GM19239 (cell line): ENCODE measurements at regions not wholly inside any gene's neighbourhood (a gene's known extent, or its start where the extent isn't known, plus 50 kb on each side); places are given as distances from the start of the nearest gene placed in this dataset.
"Not testable (repeated sequence)": the region's sequence is repeated elsewhere in the genome, so short reads cannot be mapped to it uniquely, and the experiment has no call there.

ENCODE experiments used
- DNase-seq: peaks from one replicate; pipeline ENCODE4 v3.0.0; 2011; ENCODE audit warnings: low spot score; ENCODE audit not compliant: insufficient read length
- FAIRE-seq: peaks from 2 replicates; lab custom pipeline; 2011; peaks lifted over from hg19 to GRCh38; lab: Jason Lieb, UNC

DNA sequence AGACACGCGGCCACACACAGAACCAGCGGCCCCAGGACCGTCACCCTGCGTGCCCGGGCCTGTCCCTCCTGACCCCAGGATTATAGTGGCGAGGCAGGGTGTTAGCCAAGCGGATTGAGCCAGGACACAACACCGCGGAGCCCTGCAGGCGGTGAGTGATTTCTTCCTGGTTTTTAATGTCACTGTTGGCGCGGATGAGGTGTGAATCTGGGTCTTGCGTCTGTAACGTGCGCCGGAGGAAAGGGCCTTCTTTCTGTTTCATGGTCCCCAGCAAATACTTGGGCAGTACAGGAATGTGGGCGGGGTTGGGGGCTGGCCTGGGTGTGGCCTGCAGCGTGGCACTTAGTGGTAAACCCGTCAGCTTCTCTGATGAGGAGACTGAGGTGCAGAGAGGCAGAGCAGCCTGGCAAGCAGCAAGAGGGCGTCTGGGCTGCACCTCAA, 154.9 kb downstream of the NPIPB11 start:
- not testable (repeated sequence) for FAIRE-seq, DNase-seq

- DNase-seq, FAIRE-seq: not testable (repeated sequence)
Measured at GRCh38 chr16:29250923-29251434, 155.5 kb downstream of the NPIPB11 start.

GRCh38 chr16:29250469-29250868, 156.0 kb downstream of the NPIPB11 start:
- not testable (repeated sequence) for FAIRE-seq, DNase-seq

DNA sequence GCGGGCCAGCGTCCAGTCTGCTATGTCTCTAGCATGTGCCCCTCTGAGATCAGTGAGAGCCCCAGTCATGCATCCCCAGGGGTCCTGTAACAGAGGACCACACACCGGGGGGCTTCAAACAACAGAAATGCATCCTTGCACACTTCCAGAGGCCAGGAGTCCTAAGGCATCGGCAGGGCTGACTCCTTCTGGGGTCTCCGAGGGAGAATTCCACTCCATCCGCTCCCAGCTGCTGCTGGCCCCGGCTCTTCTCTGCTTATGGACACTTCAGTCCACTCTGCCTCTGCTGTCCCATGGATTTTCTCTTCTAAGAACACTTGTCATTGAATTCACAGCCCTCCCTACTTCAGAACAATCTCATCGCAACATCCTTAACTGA, 157.6 kb downstream of the NPIPB11 start:
- not testable (repeated sequence) for DNase-seq, FAIRE-seq

DNA sequence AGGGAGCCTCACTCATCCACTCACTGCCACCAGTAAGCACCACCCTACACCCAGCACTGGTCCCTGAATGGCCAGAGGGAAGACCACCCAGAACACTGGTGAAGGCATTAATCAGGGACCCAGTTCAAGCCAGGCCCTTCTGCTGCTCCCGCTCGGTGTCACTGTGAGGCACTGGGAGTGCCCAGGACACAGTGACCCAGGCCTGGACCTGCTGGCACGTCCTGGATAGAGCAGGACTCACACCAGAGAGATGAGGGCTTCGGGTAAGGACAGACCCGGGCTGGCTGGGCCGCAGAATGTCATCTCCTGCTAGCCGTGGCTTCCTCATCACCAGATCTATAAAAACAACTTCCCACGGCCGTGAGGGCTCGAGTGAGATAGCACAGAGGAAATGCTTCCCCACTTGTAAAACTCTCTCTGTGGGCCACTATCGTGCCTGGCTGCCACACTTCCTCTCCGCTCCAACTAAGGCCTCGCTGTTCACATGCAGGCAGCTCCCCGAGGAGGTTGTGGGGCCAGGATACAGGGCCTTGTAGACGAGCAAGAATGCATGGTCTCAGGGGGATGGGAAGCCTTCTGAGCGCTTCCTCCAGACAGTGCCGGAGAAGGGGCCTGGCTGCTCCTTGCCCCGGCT, 158.1 kb downstream of the NPIPB11 start:
- not testable (repeated sequence) for DNase-seq, FAIRE-seq

- FAIRE-seq, DNase-seq: not testable (repeated sequence)
Measured at GRCh38 chr16:29246091-29246490, 160.4 kb downstream of the NPIPB11 start.

GRCh38 chr16:29237971-29238370, 168.5 kb downstream of the NPIPB11 start:
- FAIRE-seq, result no peak

DNA sequence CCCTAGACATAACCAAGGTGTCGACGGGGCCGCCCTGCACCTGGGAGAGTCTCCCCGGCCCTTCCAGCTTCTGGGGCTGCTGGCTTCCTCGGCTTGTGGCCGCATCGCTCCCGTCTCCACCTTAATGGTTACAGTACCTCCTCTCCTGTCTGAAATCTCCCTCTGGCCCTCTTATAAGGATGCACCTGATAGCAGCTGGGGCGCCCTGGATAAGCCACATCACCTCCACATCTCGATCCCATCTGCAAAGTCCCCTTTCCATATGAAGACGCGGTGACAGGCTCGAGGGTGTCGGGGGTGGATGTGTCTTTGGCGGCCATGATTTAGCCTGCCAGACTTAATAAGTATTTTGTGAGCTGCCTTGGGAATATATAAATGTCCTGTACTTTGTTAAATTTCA, 169.0 kb downstream of the NPIPB11 start:
- not testable (repeated sequence) for FAIRE-seq

More at GRCh38 chr16:29237971-29238370, 168.5 kb downstream of the NPIPB11 start:
- no peak for DNase-seq

GRCh38 chr16:29237023-29237422, 169.5 kb downstream of the NPIPB11 start:
- not testable (repeated sequence) for DNase-seq, FAIRE-seq

More for the DNA sequence above, 169.0 kb downstream of the NPIPB11 start:
- not testable (repeated sequence) for DNase-seq

DNA sequence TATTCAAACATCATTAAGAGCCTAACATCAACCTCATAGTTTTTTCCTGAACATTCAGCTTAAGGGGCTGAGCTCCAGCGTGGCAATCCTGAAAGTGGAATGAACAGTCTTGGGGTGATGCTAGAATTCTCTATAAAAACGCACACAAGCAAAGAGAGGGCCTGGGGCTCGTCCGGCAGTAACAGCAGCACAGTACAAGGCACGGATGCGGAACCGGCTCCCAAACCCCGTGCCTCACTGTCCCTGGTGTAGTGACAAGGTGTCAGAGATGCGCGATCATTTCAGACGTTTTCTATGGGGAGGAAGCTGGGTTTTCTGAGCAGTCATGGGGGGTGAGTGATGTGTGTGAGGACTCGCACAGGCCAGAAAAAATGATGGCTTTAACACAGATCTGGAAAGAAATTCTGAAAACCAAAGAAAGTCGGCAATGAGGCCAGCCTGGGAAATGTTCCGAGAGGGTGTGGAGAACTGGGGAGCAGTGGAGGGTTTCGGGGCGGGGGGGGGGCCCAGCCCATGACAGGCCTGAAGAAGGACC, 170.6 kb downstream of the NPIPB11 start:
- FAIRE-seq, DNase-seq: not testable (repeated sequence)

GRCh38 chr16:29234536-29235275, 171.8 kb downstream of the NPIPB11 start:
- FAIRE-seq, DNase-seq: not testable (repeated sequence)

DNA sequence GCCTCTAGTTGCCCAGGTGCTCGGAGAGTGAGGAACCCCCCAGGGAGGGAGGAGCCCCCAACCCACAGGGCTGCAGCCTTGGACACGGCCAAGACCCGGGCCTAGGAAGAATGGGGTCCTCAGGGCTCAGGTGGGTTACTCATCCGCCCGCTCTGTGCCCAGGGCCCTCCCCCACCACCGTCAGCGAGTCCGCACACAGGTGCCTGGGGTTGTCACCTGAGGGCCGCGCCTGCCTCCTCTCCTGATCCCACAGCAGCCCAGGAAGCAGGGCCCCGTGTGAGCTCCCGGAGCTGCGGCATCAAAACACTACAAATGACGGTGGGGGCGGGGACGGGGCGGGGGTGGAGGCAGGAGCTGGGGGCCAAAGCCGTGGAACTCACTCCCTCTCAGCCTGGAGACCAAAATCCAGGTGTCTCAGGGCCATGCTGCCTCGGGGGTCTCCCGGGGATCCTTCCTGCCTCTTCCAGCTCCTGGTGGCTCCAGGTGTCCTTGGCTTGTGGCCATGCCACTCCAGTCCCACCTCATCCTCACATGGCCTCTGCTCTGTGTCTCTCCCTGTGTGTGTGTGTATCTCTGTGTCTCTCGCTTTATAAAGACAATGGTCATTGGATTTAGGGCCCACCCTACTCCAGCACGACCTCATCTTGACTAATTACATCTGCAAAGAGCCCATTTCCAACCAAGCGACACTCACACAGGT, 172.7 kb downstream of the NPIPB11 start:
- FAIRE-seq, DNase-seq: not testable (repeated sequence)

DNA sequence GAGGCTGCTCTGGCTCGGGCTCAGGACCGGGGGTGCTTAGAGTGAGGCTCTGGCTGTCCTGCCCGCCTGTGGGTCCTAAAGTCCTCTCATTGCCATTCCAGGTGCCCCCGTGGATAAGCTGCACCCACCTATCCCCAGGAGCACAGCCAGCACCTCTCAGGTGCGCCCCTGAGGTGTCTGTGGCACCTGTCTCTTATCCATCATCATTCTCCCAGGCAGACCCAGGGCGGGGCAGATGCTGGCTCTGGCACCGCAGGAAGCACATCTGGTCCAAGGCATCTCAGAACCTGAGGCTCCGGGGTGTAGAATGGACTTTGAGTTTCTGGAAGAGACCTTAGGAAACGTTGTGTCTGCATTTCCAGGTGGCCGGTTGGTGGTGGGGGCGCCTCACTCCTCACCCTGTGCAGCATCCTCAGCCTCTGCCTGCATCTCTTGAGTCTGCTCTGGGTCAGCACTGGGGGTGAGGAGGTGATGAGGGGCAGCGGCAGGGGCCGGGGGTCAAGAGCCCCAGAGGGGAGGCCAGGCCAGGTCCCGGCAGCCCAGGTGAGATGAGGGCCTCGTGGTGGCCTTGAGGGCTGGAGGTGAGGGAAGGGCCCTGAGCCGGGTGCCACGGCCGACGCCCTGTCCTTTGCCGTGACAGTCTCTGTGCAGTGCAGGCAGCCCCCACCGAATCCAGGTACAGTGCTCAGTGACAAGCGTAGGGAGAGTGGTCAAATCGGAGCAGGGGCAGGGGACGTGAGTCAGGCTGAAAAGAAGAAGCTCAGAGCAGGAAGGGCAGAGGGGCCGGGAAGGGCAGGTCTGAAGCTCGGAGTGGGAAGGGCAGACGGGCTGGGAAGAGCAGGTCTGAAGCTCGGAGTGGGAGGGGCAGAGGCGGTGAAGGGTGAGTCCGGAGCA, 173.5 kb downstream of the NPIPB11 start:
- no peak for FAIRE-seq

GRCh38 chr16:29232160-29232705, 174.3 kb downstream of the NPIPB11 start:
- not testable (repeated sequence) for DNase-seq, FAIRE-seq

More for the DNA sequence above, 173.5 kb downstream of the NPIPB11 start:
- DNase-seq, result no peak

- FAIRE-seq (no peak), DNase-seq (no peak)
Measured at GRCh38 chr16:29231244-29231643, 175.3 kb downstream of the NPIPB11 start.

DNA sequence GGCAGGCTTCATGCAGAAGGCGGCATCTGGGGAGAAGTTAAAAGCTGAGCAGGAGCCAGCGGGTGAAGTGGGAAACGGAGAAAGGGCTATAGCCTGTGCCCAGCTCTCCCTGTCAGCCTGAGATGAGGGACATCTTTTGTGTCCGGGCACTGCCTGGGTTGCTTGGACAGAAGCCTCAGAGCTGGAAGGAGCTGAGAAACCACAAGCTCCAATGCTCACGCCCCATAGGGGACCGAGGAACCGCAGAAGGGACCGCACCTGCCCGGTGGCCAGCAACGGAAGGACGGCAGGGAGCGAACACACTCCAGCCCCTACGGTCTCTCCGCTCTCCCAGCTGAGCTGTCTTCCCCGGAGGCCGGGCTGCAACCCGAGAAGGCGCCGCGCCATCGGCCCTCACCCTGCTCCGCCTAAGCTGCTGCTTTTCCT, 175.8 kb downstream of the NPIPB11 start:
- DNase-seq, result no peak
- FAIRE-seq, result no peak

DNA sequence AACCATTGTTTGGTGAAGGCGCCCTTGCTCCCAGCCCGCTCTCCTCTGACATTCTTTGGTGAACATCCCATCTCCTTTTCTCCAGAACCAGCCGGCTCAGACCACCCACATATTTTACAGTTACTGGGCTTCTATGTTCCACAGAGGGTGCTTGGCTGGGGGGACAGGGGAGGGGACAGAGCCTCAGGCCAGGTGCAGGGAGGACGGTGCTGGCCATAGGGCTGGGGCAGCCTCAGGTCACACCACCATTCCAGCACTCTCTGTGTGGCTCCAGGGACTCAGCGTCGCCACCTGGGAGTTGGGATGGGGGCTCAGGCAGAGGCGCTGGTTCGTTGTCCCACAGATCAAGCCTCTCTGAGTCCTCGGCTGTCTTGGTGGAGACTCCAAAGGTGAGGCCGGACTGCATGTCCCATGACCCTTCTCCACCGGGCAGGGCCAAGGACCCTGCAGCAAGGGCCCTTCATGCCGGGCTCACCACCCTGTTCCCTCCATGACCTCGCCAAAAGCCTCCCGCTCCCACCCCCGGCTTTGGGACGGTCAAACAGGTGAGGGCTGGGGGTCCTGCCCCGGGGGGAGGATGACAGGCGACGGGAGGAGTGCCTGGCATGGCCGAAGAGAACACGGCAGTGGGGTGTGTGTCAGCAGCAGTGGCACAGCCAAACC, 176.4 kb downstream of the NPIPB11 start:
- not testable (repeated sequence) for DNase-seq, FAIRE-seq

- not testable (repeated sequence) for FAIRE-seq, DNase-seq
Measured at GRCh38 chr16:29229616-29230005, 176.9 kb downstream of the NPIPB11 start.
